Heart left ventricle (tissue), 13 donors: ENCODE measurements at regions not wholly inside any gene's neighbourhood (a gene's known extent, or its start where the extent isn't known, plus 50 kb on each side); places are given as distances from the start of the nearest gene placed in this dataset.

Experiments used
- CTCF ChIP-seq, 12 donors: fragments of 200-600 bp; sonication (generic) in 4 of 12; IDR thresholded peaks; one replicate each; pipeline versions ENCODE4 v1.5.0 to v1.8.0; 2018 to 2022; ENCODE audit warnings: antibody characterized with exemption in 12 of 12, mild to moderate bottlenecking in 5 of 12
- POLR2A ChIP-seq, 2 donors: fragments of 450-650 bp; IDR thresholded peaks; one replicate each; pipeline ENCODE4 v1.6.1; 2017; ENCODE audit warnings: antibody characterized with exemption in 2 of 2, mild to moderate bottlenecking in 2 of 2, moderate library complexity in 2 of 2
- donor health status: ischemic (EF 13 %, LVEDD 7.1; RV severe dilation, severe dysfunction).
- donor health status: DM: no; HTN: yes; CAD: no.
- donor health status: DM: no; HTN: no; CAD: no.
- donor health status: ischemic (EF 25% LVEDD 6.9; RV normal size, moderate dysfunction).
- donor health status: ischemic (EF 25% LVEDD 5.7; RV mildly dilated, moderate dysfunction).
- donor health status: ischemic (EF 35%, LVEDD 5.7; RV mildly dilated, moderate dysfunction).
- donor health status: nonischemic (EF 11% LVEDD 7.7; RV severe dilation, severe dysfunction).
- donor health status: DM: yes; HTN: yes; CAD: no.
- donor health status: PGD.
- donor health status: ischemic (EF 29% LVEDD 5.4; RV normal size, mild dysfunction).
- donor health status: nonischemic (EF 23%, LVEDD 6.1; RV moderate dilation, normal function).

GRCh38 chr10:78787125-78787524 is 281.6 kb upstream of the ZMIZ1 start:
- TF ChIP-seq POLR2A (IDR thresholded peaks at IDR 0.05) (no peak), CTCF (IDR thresholded peaks at IDR 0.05) (no peak)
